ENCODE measurements at regions not wholly inside any gene's neighbourhood (a gene's known extent, or its start where the extent isn't known, plus 50 kb on each side); places are given as distances from the start of the nearest gene placed in this dataset.

DNA sequence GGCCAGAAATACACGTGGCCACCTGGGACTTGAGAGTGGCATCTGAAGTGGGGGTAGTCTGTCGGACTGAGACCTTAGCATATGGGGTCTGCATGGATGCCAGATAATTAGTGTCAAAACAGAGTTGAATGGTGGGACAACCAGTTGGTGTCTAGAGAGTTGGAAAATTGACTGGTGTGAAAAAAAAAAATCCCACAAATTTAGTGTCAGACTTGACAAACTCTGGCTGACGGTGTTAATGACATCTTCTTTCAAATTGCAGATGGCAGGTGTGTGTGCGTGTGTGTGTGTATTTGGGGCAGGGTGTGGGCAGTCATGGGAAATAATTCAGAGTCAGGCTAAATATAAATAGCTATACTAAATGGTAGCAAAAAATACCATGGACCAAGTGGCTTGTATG, 365.4 kb upstream of the RGPD4 start:
- H3K27me3 ChIP-seq: no peaks in the 10 kb centered on the region
- H3K27ac ChIP-seq: no peak overlapping the region
- intact Hi-C loops (cut with DNase I; ENCODE audit: low total_unique reads): no loop called here
- TF ChIP-seq POLR2AphosphoS5 (IDR thresholded peaks at IDR 0.05) (no peak), EP300 (IDR thresholded peaks at IDR 0.05) (no peak), POLR2A (IDR thresholded peaks at IDR 0.05) (no peak), CTCF (IDR thresholded peaks at IDR 0.05) (no peak)
- H3K9me3 ChIP-seq: no peaks in the 10 kb centered on the region
- DNase-seq: no peak
- no peaks in the 10 kb centered on the region for H3K36me3 ChIP-seq
- no peak overlapping the region for H3K4me3 ChIP-seq
- H3K4me1 ChIP-seq: no peaks in the 10 kb centered on the region
- 55 to 72% (median 61%) methylated on average over 4 of the region's 4 CpGs for WGBS, 5 donors

DNA sequence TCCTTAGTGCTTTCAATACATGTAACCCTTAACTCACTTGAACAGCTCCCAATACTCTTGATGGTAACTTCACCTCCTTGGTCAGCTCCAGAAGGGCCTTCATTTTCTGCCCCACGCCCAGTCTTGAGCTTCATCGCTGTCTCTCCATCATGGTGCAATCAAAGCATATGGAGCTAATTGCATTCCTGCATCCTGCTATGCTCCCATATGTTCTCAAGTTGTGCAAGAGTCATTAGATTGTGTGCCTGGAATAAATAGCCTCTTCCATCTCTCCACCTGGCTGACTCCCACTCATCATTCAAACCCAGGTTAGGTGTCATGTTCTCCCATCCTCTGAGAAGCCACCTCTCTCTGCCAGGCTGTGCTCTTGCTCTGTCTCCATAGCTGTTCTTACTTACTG, 364.5 kb upstream of the RGPD4 start:
- Histone ChIP-seq H3K27ac (no peak overlapping the region), H3K36me3 (no peaks in the 10 kb centered on the region), H3K4me1 (no peaks in the 10 kb centered on the region), H3K4me3 (no peak overlapping the region), H3K9me3 (no peaks in the 10 kb centered on the region), H3K27me3 (no peaks in the 10 kb centered on the region)
- no peak for TF ChIP-seq EP300 (IDR thresholded peaks at IDR 0.05)
- TF ChIP-seq POLR2AphosphoS5 (IDR thresholded peaks at IDR 0.05): no peak
- no peak for TF ChIP-seq CTCF (IDR thresholded peaks at IDR 0.05)
- no peak for TF ChIP-seq POLR2A (IDR thresholded peaks at IDR 0.05)
- 90 to 97% (median 95%) methylated on average over 2 of the region's 2 CpGs for WGBS, 5 donors
- no peak for DNase-seq
- intact Hi-C loops (cut with DNase I; ENCODE audit: low total_unique reads): no loop called here

DNA sequence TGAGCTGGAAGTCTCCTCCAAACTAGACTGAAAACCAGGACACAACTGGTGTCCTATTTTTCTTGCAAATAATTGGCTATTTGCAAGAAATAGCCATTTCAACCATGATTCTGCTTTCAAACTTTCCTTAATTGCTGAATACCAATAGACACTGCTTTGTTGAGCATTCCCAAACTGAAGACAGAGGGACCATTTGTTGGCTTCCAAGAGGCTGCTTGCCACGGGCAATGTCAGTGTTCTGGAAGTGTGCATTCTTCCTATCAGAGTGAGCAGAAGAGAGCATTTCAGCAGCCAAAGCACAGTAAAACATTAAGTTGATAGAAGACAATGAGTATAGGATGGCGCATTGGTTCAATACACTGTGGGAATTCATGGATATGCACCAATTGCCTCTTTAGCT, 360.5 kb upstream of the RGPD4 start:
- Histone ChIP-seq H3K9me3 (peaks cover 0 to 6% (median 0%) of the 10 kb centered on the region in 4 donors), H3K27ac (no peak overlapping the region), H3K4me1 (no peaks in the 10 kb centered on the region), H3K4me3 (no peak overlapping the region), H3K36me3 (no peaks in the 10 kb centered on the region), H3K27me3 (no peaks in the 10 kb centered on the region)
- WGBS, 5 donors: 83 to 91% (median 85%) methylated on average over 2 of the region's 2 CpGs
- no peak for DNase-seq
- TF ChIP-seq CTCF (IDR thresholded peaks at IDR 0.05): no peak
- no peak for TF ChIP-seq POLR2A (IDR thresholded peaks at IDR 0.05)
- TF ChIP-seq POLR2AphosphoS5 (IDR thresholded peaks at IDR 0.05): no peak
- TF ChIP-seq EP300 (IDR thresholded peaks at IDR 0.05): no peak
- intact Hi-C loops (cut with DNase I; ENCODE audit: low total_unique reads): no loop called here

GRCh38 chr2:107466984-107467773, 359.5 kb upstream of the RGPD4 start:
- 65 to 72% (median 68%) methylated on average over 4 of the region's 4 CpGs for WGBS, 5 donors

More at GRCh38 chr2:107466984-107467773, 359.5 kb upstream of the RGPD4 start:
- intact Hi-C loops (cut with DNase I; ENCODE audit: low total_unique reads): no loop called here
- H3K27me3 ChIP-seq: no peaks in the 10 kb centered on the region
- H3K4me1 ChIP-seq: no peaks in the 10 kb centered on the region
- no peaks in the 10 kb centered on the region for H3K36me3 ChIP-seq
- DNase-seq: no peak
- H3K27ac ChIP-seq: no peak overlapping the region
- TF ChIP-seq CTCF (IDR thresholded peaks at IDR 0.05) (no peak), EP300 (IDR thresholded peaks at IDR 0.05) (no peak), POLR2A (IDR thresholded peaks at IDR 0.05) (no peak), POLR2AphosphoS5 (IDR thresholded peaks at IDR 0.05) (no peak)
- H3K4me3 ChIP-seq: no peak overlapping the region
- H3K9me3 ChIP-seq: peaks cover 0 to 6% (median 0%) of the 10 kb centered on the region in 4 donors

Measured in stomach (tissue), 8 donors.